ENCODE measurements at regions not wholly inside any gene's neighbourhood (a gene's known extent, or its start where the extent isn't known, plus 50 kb on each side); places are given as distances from the start of the nearest gene placed in this dataset.

DNA sequence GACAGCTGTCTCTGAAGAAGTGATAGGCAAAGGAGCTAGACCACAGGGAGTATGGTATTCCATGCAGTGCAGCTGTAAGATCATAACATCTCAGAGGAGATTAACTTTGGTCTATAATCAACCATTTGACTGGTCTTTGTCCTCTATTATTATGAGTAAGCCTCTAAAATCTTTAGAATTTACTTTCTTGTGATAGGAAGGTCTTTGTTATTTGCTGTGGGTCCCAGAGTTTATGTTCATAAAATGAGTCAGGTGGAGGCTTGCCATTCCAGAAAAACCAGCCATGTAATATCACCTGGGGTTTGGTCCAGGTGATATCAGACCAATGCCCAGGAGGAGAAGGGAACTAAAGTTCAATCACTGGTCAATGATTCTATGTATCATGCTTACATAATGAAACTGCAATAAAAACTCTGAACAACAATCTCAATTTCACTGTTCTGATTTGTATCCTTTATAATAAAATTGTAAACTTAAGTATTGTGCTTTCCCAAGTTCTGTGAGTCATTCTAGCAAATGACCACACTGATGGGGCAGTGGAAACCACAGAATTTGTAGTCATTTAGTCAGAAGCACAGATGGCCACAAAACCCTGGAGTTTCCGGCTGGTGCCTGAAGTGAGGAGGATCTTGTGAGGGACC, 239.6 kb upstream of the TRAM1L1 start:
- DNase-seq (ENCODE audit: low spot score) (peak; percentile 94), FAIRE-seq (peak; percentile 98)

DNA sequence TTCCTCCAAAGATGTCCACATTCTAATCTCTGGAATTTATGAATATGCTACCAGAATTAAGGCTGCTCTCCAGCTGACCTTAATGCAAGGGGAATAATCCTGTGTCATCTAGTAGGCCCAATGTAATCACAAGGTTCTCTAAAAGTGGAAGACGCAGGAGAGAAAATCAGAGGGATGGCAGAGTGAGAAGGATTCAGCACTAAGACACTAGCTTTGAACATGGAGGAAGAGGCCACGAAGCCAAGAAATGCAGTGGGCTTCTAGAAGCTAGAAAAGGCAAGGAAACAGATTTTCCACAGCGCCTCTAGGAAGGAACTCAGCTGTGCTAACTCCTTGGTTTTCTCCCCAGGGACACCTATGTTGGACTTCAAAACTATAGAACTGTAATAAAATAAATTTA, 240.7 kb upstream of the TRAM1L1 start:
- DNase-seq (ENCODE audit: low spot score) (peak; percentile 29), FAIRE-seq (no peak)

DNA sequence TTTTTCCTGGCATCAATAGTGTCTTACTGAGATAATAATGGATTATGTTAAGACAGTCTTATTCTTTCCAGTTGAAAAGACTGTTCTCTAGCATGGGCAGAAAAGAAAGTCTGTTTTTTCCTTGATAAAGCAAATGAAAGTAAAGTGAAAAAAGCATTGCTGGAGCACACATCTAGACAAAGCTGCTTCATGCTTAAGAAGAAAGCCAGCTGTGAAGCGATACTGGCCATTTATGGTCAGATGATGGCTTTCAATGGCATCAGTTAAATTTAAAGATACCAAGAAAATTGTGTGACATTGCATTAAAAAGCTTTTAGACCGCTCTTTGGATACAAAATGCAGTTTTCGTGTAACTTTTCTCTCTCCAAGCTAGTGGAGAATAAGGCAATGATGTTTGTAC, 242.1 kb upstream of the TRAM1L1 start:
- no peak for FAIRE-seq
- no peak for DNase-seq (ENCODE audit: low spot score)

DNA sequence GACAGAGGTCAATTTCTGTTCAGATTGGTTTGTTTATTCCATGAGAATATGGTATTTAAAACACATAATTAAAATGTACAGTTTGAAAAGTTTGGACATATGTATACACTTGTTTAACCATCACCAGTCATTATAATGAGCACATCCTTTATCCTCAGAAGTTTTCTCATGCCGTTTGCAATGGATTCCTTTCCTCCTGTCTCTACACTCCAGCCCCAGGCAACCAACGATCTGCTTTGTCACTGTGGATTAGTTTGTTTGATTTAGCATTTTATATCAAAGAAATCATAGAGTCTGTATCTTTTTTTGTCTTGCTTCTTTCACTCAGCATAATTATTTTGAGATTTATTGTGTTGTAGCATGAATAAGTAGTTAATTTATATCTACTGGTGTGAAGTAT, 243.0 kb upstream of the TRAM1L1 start:
- FAIRE-seq (no peak), DNase-seq (ENCODE audit: low spot score) (no peak)

DNA sequence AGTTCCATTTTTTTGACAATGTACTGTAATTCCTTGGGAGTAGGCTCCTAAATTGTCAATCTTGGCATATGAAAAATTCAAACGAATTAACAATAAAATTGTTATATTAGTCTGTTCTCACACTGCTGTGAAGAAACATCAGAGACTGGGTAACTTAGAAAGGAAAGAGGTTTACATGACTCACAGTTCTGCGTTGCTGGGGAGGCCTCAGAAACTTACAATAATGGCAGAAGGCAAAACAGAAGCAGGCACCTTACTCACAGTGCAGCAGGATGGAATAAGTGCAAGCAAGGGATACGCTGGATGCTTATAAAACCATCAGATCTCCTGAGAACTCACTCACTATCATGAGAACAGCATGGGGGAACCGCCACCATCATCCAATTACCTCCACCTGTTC, 246.4 kb upstream of the TRAM1L1 start:
- FAIRE-seq (no peak), DNase-seq (ENCODE audit: low spot score) (no peak)

DNA sequence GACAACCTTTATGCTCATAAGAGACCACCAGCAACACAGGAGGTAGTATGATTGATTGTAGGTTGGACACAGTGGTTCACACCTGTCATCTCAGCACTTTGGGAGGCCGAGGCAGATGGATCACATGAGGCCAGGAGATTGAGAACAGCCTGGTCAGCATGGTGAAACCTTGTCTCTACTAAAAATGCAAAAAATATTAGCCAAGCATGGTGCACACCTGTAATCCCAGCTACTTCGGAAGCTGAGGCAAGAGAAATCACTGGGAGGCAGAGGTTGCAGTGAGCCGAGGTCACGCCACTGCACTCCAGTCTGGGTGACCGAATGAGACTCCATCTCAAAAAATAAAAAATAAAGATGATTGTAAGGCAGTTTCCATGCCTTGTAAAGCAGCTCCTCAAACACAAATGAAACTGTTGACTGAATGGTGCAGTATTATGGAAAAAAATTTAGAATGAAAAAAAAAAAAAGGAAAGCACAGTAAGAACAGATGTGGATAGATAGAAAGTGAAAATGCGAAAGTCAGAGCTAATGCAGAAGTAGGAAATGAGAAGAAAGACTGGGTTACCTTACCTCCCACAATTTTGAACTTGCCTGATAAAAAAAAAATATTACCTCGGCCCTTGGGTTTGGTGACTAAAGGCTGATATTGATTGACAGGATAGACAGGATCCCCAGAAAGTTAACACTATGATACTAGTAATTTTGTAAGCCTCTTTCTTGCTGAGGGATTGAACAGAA, 249.2 kb upstream of the TRAM1L1 start:
- no peak for DNase-seq (ENCODE audit: low spot score)
- FAIRE-seq, result no peak

DNA sequence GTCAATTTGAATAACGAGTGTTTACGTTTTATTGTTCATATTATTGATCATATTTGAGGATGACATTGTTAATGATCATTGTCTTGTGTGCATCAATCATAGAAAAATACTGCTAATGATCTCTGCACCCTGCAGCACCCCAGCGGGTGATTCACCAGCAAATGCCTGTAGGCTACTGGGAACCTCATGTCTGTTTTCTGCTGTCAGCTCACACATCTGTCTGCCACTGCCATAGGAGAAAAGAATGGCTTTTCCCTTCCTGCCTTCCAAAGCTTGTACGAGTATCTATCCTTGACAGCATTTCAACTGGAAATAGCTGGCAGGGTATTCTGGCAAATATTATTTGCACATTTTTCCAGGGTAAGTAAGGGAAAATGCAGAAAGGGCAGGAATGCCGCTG, 272.1 kb upstream of the TRAM1L1 start:
- no peak for DNase-seq (ENCODE audit: low spot score)

DNA sequence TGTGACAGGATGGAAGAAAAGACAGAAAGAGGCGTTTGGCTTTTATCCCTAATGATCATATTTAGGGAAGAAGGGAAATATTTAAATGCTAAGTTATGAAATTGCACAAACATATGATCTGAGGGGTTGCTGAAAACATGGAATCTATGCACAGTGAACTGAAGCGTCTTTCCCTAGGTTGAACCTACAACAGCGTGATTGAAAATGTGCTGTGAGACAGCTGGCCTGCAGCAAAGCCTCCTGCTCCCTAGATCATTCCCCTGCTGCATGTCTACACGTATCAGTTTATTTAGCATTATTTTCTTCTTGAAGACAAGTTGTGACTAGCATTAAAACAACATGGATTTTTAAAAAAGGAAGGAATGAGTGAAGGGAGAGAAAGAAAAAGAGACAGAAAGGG, 272.5 kb upstream of the TRAM1L1 start:
- no peak for FAIRE-seq

More for the DNA sequence above, 272.1 kb upstream of the TRAM1L1 start:
- no peak for FAIRE-seq

DNA sequence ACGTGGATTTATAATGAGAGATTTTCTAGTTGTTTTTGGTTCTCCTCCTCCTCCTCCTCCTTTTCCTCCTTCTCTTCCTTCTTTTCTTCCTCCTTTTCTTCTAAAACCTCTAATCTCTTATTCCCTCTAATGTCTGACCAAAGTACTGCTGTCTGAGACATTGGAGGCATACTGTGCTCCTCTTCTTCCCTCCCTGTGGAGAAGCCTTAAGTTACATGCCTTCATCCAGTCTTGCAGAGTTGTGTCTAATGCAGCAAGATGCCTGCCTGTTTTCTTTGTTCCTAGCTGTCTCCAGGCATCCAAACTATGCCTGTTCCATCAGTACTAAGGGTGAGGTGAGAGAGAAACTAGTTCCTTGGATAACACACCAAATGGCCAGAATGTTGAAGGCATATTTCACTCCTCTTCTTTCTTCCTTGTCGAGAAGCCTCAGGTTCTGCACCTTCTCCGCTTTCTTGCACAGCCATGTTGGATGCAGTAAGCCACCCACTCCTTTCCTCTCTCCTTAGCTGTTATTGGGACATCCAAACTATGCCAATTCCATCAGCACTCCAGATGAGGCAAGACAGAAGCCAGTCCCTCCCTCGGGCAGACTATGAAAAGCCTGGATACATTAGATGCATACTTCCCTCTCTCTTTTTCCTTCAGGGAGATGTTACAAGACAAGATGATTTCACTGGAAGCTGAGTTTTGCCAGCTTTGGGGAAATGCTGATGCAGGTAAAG, 285.7 kb upstream of the TRAM1L1 start:
- DNase-seq (ENCODE audit: low spot score), result no peak
- FAIRE-seq, result no peak

More for the DNA sequence above, 272.5 kb upstream of the TRAM1L1 start:
- no peak for DNase-seq (ENCODE audit: low spot score)

DNA sequence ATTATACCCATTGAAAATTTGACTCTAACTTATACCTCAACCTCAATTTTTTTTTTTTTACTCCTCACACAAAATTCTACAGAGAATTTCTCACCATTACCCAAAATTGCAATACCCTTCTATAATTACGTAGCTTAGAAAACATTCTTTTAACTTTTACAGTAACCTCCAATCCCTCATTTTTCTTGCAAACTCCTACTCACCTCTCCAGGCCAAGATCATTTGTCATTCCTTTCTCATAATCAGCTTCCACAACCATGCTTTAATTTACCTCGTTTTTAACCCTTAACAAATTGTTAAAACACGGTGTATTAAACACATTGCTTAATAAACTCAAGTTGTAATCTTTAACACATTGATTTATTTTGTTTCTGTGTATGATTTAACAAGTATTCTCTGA, 289.7 kb upstream of the TRAM1L1 start:
- FAIRE-seq (no peak), DNase-seq (ENCODE audit: low spot score) (no peak)

DNA sequence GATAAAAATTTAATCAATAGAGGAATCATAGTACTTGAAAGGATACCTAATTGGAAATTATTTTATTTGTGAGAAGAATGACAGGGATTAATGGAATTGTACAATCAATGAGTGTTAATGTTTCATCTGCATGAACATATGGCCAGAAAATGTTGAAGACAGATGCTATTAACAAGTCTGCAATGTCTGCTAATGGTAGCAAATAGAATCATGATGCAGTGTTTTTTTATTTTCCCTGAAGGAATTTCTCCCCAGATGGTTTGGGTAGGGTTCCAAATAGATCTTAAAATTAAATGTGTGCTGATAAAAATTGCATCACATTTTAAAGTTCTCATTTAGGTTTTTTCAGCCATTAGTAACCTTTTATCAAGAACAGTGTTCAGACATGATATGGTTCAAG, 291.3 kb upstream of the TRAM1L1 start:
- FAIRE-seq (no peak), DNase-seq (ENCODE audit: low spot score) (no peak)

DNA sequence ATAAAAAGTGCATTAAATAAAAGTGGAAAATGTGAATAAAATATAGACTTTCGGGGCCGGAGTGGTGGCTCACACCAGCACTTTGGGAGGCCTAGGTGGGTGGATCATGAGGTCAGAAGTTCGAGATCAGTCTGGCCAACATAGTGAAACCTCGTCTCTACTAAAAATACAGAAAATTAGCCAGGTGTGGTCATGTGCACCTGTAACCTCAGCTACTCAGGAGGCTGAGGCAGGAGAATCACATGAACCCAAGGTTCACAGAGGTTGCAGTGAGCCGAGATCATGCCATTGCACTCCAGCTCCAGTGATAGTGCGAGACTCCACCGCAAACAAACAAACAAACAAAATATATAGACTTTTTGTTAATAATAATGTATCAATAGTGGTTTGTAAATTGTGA, 293.6 kb upstream of the TRAM1L1 start:
- FAIRE-seq, result no peak

DNA sequence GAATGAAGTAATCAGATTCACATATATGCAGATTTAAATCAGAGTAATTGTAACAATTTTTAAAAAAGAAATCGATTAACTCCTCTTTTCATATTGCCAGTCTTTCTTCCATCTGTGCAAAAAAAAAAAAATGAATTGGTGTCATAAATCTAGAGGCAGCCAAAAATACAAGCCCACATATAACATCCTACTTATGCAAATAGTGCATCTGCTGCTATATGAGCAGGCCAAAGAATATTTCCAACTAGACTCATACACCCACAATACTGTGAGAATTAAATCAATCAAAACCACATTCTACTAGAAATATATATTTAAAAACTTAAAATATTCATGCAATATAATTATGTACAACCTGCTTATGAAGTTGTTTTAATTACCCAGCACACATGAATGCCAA, 298.1 kb upstream of the TRAM1L1 start:
- no peak for DNase-seq (ENCODE audit: low spot score)
- no peak for FAIRE-seq

More for the DNA sequence above, 293.6 kb upstream of the TRAM1L1 start:
- no peak for DNase-seq (ENCODE audit: low spot score)

DNA sequence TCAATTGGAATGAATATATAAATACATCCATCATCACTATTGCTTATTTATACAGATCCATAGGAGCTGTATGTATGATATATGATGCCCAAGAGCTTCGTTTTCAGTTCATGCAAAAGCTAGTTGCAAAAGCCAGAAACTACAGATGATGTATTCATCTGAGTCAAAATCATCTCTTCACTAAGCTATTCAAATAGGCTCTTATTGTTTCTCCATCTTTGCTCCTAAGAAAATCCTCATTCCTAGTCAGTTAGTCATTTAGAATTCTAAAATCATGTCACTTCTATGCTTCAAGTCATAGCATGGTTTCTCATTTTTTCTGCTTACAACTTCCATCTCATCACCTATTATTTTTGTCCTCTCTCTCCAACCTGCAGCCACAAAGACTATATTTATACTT, 300.1 kb upstream of the TRAM1L1 start:
- DNase-seq (ENCODE audit: low spot score) (no peak), FAIRE-seq (no peak)

DNA sequence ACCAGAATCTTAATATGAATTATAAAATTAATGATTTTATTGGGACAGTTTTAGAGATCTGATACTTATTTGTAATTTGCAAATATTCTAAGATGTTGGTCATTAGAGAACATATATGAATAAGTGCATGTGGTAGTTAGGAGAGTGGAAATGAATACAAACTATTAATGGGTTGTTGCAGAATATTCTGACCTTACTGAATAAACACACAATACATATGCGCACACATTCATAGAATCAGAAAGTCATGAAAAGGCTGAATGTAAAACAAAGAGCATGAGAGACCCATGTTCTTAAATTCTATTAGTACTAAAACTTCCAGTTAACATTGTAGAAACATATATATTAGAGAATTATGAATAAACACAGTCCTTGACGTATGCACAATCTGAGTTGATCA, 301.7 kb upstream of the TRAM1L1 start:
- FAIRE-seq, result no peak
- no peak for DNase-seq (ENCODE audit: low spot score)

DNA sequence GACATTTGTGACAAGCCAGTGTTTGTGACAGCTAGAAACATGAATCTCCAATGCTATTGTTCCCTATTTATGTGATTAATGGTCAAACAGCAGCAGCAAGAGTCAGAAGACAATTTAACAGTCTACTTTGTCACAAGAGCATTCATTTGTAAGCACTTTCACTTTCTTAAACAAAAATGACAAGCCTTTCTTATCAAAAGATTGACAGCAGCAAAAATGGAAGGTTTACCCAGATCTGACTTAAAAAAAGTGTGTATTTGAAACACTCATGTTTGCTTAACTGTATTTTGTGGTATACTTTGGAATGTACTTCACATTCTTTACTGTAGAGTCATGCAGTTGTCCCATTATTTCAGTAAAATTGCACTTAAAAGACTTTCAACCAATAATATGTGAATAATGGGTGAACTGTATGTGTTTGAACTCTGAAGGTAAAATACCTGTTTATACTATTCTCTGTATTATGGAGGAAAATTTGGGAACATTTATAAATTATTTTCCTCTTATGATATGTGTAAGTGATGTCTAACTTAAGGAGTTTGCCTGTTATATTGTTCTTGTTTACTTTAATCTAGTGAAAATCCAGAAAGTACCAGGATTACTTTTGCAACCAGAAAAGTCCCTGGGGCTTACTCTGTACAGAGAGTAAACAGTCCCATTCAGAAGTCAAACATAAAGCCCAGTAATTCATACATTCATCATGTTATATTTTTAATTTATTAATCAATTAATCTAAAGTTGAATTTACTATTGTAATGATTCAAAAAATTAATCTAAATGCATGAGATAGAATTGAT, 314.9 kb upstream of the TRAM1L1 start:
- FAIRE-seq (peak; percentile 97), DNase-seq (ENCODE audit: low spot score) (peak; percentile 88)

DNA sequence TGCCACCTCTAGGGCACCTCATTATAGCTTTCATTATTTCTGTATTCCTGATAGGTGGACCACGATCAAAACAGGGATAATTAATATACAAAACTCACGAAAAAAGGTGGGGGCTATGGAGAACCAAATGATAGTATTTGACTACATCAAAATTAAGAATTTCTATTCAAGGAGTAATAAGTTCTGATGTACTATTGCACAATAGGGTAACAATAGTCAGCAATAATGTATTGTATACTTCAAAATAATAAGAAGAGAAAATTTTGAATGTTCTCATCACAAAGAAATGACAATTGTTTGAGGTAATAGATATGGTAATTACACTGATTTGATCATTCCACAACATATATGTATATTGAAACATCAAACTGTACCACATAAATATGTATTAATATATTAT, 327.3 kb upstream of the TRAM1L1 start:
- FAIRE-seq, result no peak
- DNase-seq (ENCODE audit: low spot score), result no peak

DNA sequence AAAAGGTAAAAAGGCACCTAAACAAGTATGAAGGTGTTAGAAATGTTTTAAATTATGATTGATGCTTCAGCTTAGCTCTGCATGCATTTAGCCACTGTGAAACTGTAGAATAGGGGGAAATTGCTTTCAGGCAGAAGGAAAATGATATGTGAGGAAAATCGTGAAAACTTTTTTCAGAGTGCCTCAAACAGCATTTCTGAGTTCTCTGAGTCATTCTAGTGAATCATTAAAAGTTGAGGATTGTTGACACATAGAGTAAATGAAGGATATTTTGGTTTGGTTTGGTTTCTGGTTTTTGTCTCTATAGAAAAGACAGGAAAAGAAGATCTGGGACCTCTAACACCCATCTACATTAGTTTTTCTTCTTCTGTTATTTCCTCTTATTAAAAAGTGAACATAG, 332.5 kb upstream of the TRAM1L1 start:
- FAIRE-seq (peak; percentile 86), DNase-seq (ENCODE audit: low spot score) (peak; percentile 48)

DNA sequence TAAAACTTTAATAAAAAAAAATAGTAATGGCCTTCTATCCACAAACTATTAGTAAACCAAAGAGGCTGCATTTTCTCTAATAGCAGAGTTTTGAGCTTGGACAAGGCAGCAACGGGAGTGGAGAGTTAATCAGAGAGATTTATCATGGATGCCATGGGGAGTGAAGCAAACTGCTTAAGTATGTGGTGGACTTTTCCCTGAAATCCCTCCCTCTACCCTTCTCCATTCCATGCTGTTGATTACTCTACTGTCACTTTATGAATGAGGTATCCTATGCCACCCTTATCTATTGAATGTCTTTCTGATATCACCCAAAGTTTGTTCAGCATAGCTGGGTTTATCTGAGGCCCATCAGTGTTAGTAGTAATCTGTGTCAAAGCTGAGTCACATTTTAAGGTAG, 335.6 kb upstream of the TRAM1L1 start:
- DNase-seq (ENCODE audit: low spot score) (no peak), FAIRE-seq (no peak)

DNA sequence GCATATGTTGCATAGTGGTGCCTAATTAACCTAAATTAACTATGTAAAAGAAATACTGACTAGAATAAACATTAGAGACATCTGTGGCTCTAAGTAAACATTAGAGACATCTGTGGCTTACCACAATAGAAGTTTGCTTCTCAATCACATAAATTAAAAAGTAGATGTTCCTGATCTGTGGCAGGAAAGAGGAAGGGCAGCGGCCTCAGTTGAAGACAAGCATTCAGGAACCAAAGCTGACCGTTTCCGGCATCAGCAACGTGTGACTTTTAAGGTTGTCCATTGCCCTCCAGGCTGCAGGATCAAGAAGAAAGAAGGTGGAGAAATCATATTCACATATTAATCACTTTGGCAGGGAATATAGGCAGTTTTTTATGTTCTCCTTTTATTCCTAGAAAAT, 336.3 kb upstream of the TRAM1L1 start:
- DNase-seq (ENCODE audit: low spot score) (no peak), FAIRE-seq (no peak)

DNA sequence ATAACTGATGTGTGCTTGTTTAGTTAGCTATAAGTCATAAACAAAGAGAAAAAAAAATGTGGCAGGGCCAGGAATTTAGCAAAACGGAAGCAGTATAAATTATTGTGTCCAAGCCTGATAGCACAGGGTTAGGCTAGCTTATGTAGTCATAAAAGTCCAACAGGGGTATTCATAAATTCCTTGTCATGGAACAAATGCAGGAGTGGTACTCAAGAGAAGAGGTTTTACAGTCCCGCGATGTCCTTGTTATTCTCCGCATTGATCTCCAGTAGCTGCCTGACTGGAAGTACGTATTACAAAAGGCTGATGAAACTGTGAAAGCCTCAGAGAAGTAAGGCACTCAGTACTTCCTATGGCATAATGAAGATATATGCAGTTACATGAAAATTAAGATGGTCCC, 336.9 kb upstream of the TRAM1L1 start:
- DNase-seq (ENCODE audit: low spot score) (no peak), FAIRE-seq (no peak)

DNA sequence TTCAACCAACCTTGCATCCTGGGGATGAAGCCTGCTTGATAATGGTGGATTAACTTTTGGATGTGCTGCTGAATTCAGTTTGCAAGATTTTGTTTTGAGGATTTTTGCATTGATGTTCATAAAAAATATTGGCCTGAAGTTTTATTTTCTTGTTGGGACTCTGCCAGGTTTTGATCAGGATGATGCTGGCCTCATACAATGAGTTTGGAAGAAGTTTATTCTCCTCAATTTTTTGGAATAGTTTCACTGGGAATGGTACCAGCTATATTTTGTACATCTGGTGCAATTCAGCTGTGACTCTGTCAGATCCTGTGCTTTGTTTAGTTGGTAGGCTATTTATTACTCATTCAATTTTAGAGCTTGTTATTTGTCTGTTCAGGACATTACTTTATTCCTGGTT, 340.3 kb upstream of the TRAM1L1 start:
- no peak for DNase-seq (ENCODE audit: low spot score)
- no peak for FAIRE-seq
